ENCODE measurements at regions not wholly inside any gene's neighbourhood (a gene's known extent, or its start where the extent isn't known, plus 50 kb on each side); places are given as distances from the start of the nearest gene placed in this dataset.
"Not testable (repeated sequence)": the region's sequence is repeated elsewhere in the genome, so short reads cannot be mapped to it uniquely, and the experiment has no call there.

- DNase-seq, result not testable (repeated sequence)
Observed at GRCh38 chr5:91744470-91744869, 361.4 kb upstream of the ARRDC3 start.

DNA sequence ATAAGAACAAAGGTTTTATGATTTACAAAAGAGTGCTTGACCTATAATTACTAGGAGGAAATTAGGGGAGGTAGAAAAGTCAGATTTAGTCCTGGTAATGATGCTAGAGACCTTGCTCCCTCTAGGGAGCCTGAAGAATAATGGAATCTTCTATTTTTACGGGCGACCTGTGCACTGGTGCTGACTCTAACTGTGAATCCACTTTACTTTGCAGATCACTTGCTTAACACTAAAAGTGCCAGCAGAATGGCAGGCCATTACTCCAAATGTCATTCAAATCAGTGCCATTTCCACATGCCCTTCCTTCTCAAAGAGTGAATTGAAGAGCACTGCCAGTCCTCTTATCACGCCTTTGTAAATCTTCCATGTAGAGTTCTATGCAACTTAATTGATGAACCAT, 359.4 kb upstream of the ARRDC3 start:
- no peak for DNase-seq

DNA sequence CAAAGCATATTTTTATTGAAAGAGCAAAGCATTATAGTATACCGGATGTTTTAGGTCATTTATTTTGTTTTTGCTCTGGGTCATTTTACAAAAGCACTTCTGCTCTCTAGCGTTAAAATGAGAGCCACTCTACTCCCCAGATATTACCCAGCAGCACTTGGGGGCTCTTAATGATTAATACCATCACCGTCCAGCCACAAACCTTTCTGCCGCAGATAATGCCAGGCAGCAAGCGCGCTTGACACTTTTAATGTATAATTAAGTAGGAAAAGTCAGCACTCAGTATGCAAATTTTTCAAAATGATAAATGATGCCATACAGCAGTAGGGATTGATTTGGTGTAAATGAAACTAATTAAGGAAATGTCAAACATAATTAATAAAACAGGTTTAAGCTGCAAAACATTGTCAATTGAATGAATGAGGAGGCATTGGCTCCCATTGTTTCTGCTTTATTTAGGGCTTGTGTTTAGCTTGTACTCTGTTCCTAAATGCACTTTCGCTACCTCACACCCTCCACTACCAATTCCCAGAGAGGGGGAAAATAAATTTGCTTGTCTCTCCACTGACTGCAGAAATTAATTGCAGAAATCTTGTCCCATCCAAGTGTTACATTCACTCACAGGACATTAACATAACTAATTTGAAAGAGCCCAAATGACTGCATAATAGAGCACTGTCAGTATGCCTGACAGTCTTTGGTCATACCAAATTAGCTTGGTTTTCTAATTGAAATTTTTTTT, 358.8 kb upstream of the ARRDC3 start:
- no peak for DNase-seq

DNA sequence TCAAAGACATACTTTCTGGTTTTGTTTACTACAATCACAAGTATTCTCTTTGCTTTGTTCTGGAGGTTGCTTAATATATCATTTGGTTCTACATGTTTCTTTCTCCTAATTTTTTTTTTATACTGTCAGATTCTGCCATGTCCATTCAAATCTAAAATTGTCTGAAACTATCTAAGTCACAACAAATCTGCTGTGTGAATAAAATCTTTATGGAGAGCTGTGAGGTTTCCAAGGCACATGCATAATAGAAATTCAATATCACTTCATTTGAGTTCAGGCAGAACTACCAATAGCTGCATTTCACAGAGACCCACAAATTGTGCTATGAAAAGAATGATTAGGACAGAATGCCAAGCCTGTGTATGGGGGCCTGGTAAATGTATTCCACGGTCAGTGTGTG, 346.9 kb upstream of the ARRDC3 start:
- no peak for DNase-seq

- DNase-seq, result no peak
Observed at GRCh38 chr5:91727463-91727862, 344.3 kb upstream of the ARRDC3 start.

- no peak for DNase-seq
Observed at GRCh38 chr5:91722736-91723467, 339.8 kb upstream of the ARRDC3 start.

- no peak for DNase-seq
Observed at GRCh38 chr5:91712718-91713117, 329.6 kb upstream of the ARRDC3 start.

DNA sequence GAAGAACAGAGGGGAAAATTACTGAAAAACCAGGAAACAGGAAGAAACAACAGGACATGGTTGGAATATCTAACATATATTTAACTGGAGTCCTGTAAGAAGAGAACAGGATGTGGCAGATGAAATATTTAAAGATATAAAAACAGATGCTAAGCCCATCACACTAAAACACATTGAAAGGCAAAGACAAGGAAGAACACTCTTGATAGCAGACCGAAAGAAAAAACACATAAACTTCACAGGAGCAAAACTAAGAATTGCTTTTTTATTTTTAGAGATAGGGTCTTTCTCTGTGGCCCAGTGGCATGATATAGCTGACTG, 324.4 kb upstream of the ARRDC3 start:
- DNase-seq, result no peak

GRCh38 chr5:91706785-91707520, 323.8 kb upstream of the ARRDC3 start:
- DNase-seq, result no peak

DNA sequence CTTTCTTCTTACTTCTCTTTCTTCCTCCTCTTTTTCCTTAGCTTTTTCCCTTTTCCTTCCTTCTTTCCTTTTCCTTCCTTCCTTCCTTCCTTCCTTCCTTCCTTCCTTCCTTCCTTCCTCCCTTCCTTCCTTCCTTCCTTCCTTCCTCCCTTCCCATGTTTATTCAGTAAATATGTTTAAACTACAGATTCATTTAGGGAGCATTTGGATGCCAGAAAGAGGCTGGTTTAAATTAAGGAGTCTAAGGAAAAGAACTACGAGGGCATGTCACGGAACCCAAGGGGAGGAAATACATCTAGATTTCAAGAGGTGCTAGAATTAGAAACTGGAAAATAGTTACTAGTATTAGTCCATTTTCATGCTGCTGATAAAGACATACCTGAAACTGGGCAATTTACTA, 320.0 kb upstream of the ARRDC3 start:
- DNase-seq, result no peak

DNA sequence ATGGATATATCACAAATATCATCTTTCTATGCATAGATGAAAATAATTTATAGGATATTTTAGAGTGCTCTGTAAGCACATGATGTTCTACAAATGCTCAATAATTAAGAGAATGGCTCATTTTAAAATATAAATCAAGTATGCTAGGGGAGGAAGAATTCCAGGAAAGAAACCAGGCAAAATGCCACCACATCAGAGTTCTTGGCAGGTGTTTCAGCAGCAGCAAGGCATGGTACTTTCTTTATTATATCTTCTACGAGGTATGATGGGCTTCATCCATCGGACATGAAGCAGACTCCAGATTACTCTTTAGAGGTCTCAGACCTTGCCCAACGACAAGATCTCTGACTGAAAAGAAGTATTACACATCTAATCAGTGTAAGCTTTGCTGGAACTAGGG, 316.3 kb upstream of the ARRDC3 start:
- no peak for DNase-seq

GRCh38 chr5:91691592-91691991, 308.5 kb upstream of the ARRDC3 start:
- no peak for DNase-seq

GRCh38 chr5:91690921-91691320, 307.8 kb upstream of the ARRDC3 start:
- DNase-seq, result no peak

GRCh38 chr5:91687430-91687829, 304.3 kb upstream of the ARRDC3 start:
- DNase-seq, result no peak

GRCh38 chr5:91684625-91685024, 301.5 kb upstream of the ARRDC3 start:
- no peak for DNase-seq

DNA sequence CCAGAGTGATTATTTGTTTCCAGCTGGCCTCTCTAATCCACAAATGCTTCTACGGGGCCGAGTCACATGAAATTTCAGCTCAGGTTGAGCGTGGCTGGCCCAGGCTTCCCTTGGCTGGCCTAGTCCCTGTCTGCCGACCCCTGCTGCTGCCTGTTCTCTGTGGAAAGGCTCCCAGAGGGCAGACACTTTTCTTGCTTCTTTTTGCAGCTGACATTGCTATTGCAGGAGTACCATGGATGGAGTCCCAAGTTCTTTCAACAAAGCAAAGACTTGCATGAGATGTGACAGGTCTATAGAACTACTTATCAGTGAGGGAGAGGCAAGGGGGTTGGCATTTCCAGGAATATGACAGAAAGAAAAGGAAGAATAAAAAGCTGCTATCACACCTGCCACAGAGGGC, 287.4 kb upstream of the ARRDC3 start:
- peak; percentile 46 for DNase-seq

GRCh38 chr5:91670122-91670521, 287.0 kb upstream of the ARRDC3 start:
- no peak for DNase-seq

GRCh38 chr5:91668261-91668660, 285.1 kb upstream of the ARRDC3 start:
- no peak for DNase-seq

DNA sequence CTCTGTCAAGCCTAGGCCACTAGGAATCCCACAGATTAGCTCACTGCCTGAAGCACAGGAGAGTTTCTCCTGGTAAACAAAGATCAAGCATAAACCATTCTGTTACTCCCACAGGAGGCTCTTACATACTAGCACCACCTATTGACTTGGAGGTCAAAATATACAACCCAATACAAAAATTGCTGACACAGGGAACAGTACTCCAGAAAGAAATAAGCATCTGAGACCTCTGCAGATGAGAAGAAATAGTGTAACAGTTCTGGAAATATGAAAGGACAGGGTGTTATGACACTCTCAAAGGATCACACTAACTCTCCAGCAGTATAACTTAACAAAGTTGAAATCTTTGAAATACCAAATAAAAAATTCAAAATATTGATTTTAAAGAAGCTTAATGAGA, 269.6 kb upstream of the ARRDC3 start:
- no peak for DNase-seq

DNA sequence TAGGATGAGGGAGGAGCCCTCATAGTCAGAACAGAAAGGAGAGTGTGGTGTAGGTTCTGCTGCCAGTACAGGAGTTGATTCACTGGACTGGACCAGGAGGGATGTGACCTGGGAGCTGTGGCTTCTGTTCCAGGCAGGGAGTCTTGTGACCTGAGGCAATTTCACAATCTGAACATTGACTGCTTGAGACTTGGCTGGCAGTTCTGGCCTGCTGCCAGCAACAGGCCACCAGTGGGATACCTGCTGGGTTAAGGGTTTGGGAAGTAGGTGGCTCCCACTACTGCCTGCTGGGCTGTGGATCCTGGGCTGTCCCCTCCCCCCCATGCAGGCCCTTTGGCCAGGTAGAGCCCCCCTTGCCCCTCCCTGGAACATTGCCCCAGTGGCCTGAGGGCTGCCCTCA, 268.6 kb upstream of the ARRDC3 start:
- DNase-seq, result no peak

DNA sequence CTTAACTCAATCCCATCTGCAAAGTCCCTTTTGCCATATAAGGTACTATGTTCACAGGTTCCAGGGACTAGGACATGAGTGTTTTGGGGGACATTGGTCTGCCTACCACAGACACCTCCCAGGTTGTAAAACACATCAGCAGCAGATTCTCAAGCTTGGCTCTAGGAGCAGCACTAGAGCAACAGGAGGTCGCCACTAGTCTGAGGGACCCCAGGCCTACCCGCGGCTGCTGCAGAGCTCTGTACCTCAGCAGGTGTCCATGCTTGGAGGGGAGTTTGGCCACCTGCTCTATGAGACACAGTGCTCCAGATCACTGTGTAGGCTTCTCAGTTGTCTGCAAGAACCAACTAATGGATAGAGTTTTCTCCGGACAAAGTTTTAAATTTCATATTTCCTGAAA, 262.2 kb upstream of the ARRDC3 start:
- no peak for DNase-seq

- DNase-seq, result no peak
Observed at GRCh38 chr5:91643797-91644196, 260.7 kb upstream of the ARRDC3 start.

GRCh38 chr5:91642581-91642980, 259.5 kb upstream of the ARRDC3 start:
- no peak for DNase-seq

DNA sequence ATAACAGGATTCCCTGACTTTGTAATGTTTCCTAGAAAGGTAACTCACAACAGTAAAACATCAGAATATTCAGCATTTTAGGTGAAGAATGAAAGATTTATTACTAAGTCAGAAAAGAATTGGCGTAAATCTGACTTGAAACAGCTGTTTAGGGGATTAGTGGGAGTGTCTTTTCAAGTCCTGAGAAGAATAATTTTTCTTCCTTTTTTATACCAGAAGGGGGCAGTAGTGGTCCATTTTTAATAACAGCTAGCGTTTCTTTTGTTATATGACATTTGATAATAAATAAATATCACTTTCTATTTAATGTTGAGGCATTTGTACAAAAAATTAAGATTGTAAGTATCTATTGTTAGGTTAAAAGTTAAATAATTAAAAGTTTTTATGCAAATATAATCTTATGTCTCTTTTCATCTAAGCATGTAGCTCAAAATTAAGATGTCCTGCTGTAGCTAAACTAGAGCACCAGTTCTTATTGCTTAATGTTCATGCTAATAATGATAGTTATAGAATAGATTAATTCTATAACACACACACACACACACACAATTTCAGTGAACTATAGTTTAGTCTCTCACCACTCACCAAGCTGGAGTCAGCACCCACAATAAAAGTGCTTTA, 258.7 kb upstream of the ARRDC3 start:
- peak; percentile 63 for DNase-seq

Measured in NCI-H1092 treated with DMSO at 0.1 percent for 48 hours (cell line).